Mucosa of descending colon (tissue), 3 donors: ENCODE measurements at regions not wholly inside any gene's neighbourhood (a gene's known extent, or its start where the extent isn't known, plus 50 kb on each side); places are given as distances from the start of the nearest gene placed in this dataset.

Experiments
- ATAC-seq: fragments of 200-7000 bp; cut with Tn5 transposase; one replicate; pipeline ENCODE4 v1.9.1; 2020; ENCODE audit warnings: mild to moderate bottlenecking, moderate library complexity
- DNase-seq, 3 donors: peaks; one replicate each; pipeline ENCODE4 v3.0.0-alpha.2; 2020
- H3K36me3 ChIP-seq: fragments of 200-600 bp; one replicate; pipeline ENCODE4 v1.8.0; 2021; ENCODE audit warnings: low read depth, mild to moderate bottlenecking
- H3K4me1 ChIP-seq: fragments of 200-600 bp; one replicate; pipeline ENCODE4 v1.8.0; 2021; ENCODE audit warnings: low read depth, mild to moderate bottlenecking
- H3K4me3 ChIP-seq: fragments of 200-600 bp; one replicate; pipeline ENCODE4 v1.8.0; 2021; ENCODE audit warnings: mild to moderate bottlenecking
- H3K9me3 ChIP-seq: fragments of 200-600 bp; one replicate; pipeline ENCODE4 v1.8.0; 2021; ENCODE audit warnings: mild to moderate bottlenecking
- CTCF ChIP-seq: fragments of 200-600 bp; IDR thresholded peaks from one replicate; pipeline ENCODE4 v1.8.0; 2022; ENCODE audit warnings: antibody characterized with exemption, mild to moderate bottlenecking
- intact Hi-C, 2 donors: fragments of 100-400 bp; cut with DNase I in 1 of 2; cut with micrococcal nuclease in 1 of 2; formaldehyde crosslinking; loops; one replicate each; pipeline versions ENCODE4 v1.11.0 to v1.11.1; 2022; cut with DNase I, micrococcal nuclease
- donor health status: DM: no; HTN: no; CAD: no; lungs with moderate emphysema.
- donor health status: DM: no; HTN: no; CAD: no.
- donor health status: DM: no; HTN: yes; CAD: no.

GRCh38 chr10:118465300-118465874 is 123.3 kb upstream of the FAM204A start:
- TF ChIP-seq CTCF = no peak
- no peaks in the 10 kb centered on the region for H3K4me1 ChIP-seq
- H3K36me3 ChIP-seq = no peaks in the 10 kb centered on the region
- no peaks in the 10 kb centered on the region for H3K9me3 ChIP-seq
- intact Hi-C loops = no loop called here
- DNase-seq (no peak), ATAC-seq (no peak)
- H3K4me3 ChIP-seq = no peak overlapping the region

DNA sequence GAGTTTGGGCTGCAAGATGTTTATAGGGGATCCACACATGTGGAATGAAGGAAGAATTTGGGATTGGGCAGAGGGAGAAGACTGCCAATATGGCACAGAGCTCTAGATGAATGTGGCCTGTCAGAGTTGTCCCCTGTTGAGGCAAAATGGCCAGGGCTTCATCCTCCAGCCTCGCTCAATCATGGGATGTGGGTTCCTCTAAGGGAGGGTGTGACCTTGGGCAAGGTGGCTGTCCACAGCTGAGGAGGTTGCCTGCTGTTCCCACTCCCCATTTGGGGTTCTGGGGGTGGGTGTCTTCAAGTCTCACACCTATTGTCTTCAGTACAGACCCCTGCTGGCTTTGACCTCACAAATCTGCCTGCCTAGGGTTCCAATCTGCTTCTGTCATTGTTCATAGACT is 121.6 kb upstream of the FAM204A start:
- ATAC-seq = no peak
- intact Hi-C loops = no loop called here
- H3K4me1 ChIP-seq = no peaks in the 10 kb centered on the region
- no peak overlapping the region for H3K4me3 ChIP-seq
- no peak for TF ChIP-seq CTCF
- no peaks in the 10 kb centered on the region for H3K9me3 ChIP-seq
- no peaks in the 10 kb centered on the region for H3K36me3 ChIP-seq
- no peak for DNase-seq

DNA sequence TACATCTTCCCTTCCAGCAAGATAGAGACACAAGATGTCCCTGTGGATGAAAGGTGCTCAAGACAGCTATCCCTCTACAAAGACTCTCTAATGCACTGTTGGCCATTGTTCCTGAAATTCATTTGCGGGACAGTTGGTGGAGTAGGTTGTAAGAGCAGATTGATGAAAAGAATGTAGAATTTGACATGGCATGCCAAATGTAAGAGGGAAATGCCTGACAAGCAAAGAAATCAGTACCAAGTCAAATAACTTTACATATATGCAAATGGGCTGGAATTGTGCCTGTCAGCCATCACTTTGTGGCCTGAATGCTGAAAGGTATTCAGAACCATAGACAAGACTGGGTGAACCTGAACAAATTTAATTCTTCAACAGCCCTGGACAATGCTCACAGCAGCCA is 120.3 kb upstream of the FAM204A start:
- ATAC-seq (no peak), DNase-seq (no peak)
- TF ChIP-seq CTCF = no peak
- H3K36me3 ChIP-seq = no peaks in the 10 kb centered on the region
- intact Hi-C loops = no loop called here
- no peak overlapping the region for H3K4me3 ChIP-seq
- no peaks in the 10 kb centered on the region for H3K9me3 ChIP-seq
- H3K4me1 ChIP-seq = peaks cover 6% of the 10 kb centered on the region

DNA sequence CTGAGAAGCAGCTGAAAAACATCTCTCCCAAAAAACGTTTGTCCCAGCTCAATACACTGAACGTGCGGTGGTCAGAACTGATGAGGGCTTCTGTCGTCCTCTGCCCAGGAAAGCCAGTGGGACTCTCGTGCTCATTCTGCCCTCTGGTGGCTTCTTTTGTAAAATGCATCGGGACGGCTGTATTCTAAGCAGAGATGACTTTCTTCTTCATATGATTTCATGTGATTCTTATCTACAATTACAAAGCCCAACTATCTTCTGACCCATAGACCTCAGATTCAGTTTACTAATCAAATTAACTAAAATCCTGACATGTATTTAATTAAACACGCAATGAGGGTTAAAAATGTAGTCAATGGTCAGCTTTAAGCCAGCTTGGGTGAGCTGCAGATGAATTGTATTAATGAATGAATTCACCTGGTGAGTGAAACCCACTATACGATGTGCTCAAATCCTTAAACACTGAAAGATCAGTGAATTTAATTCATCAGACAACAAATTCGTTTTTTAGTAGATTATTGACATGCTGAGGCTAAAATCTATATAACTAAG is 117.6 kb upstream of the FAM204A start:
- intact Hi-C loops = loop anchor here in 1 of 2 donors (2.0 kb wide), 1 partner anchor 35 kb away; no protein-coding TSS in a partner anchor
- Histone ChIP-seq H3K4me1 (peaks cover 6% of the 10 kb centered on the region), H3K4me3 (no peak overlapping the region), H3K36me3 (no peaks in the 10 kb centered on the region), H3K9me3 (no peaks in the 10 kb centered on the region)
- DNase-seq (peak in 2 of 3 donors; percentile 60 to 82), ATAC-seq (peak; percentile 85)
- peak; percentile 48 for TF ChIP-seq CTCF

DNA sequence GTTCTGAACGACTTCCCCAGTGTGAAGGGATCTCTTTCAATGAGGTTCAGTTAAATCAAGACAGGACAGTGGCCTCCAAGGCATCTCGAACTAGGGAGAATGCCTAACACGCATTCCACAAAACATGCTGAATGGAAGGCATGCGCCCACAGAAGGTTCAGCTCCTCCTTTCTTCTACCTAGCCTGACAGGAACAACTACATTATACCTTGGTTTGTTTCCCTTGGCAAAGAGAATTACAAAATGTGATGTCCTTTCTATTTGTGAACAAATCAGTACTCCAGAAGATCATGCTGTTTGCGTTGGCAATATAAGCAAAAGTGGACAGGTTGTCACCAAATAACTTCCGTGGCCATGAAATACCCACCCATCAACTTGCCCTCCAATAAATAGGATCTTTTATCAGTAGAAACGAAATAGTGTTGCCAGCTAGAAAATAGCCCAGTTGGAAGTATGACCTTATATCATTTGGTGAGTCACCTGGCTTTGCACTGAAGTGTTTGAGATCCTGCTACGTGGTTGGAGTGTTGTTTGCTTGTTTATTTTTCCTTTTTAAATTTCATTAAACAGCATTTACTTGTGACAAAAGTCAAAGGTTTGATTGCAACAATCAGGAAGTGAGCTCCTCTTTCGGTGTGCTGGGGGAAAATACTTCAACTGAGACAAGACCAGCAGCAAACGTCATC is 117.0 kb upstream of the FAM204A start:
- Histone ChIP-seq H3K36me3 (no peaks in the 10 kb centered on the region), H3K4me3 (no peak overlapping the region), H3K9me3 (no peaks in the 10 kb centered on the region), H3K4me1 (peaks cover 6% of the 10 kb centered on the region)
- ATAC-seq = peak; percentile 59
- DNase-seq = no peak
- intact Hi-C loops = loop anchor here in 1 of 2 donors (2.0 kb wide), 1 partner anchor 34 kb away; no protein-coding TSS in a partner anchor
- TF ChIP-seq CTCF = no peak
